ENCODE measurements at regions not wholly inside any gene's neighbourhood (a gene's known extent, or its start where the extent isn't known, plus 50 kb on each side); places are given as distances from the start of the nearest gene placed in this dataset.

- TF ChIP-seq POLR2AphosphoS5 (IDR thresholded peaks at IDR 0.05), result no peak
- TF ChIP-seq CTCF (IDR thresholded peaks at IDR 0.05), result no peak
- Histone ChIP-seq H3K27me3 (no peaks in the 10 kb centered on the region), H3K27ac (no peak overlapping the region), H3K4me3 (no peak overlapping the region), H3K36me3 (no peaks in the 10 kb centered on the region), H3K9me3 (no peaks in the 10 kb centered on the region), H3K4me1 (no peaks in the 10 kb centered on the region)
- intact Hi-C loops (cut with DNase I; ENCODE audit: low total_unique reads), result no loop called here
- no peak for DNase-seq (ENCODE audit: low spot score in 2 of 2)
Observed at GRCh38 chr21:15651172-15651571, 78.6 kb upstream of the USP25 start.

GRCh38 chr21:15653710-15654109 is 76.1 kb upstream of the USP25 start:
- no peak for DNase-seq (ENCODE audit: low spot score in 2 of 2)
- no peak overlapping the region for H3K27ac ChIP-seq
- no peaks in the 10 kb centered on the region for H3K27me3 ChIP-seq
- no peaks in the 10 kb centered on the region for H3K36me3 ChIP-seq
- intact Hi-C loops (cut with DNase I; ENCODE audit: low total_unique reads), result no loop called here
- TF ChIP-seq POLR2AphosphoS5 (IDR thresholded peaks at IDR 0.05) (no peak), POLR2A (IDR thresholded peaks at IDR 0.05) (no peak), CTCF (IDR thresholded peaks at IDR 0.05) (no peak)
- H3K9me3 ChIP-seq, result no peaks in the 10 kb centered on the region
- H3K4me1 ChIP-seq, result no peaks in the 10 kb centered on the region
- H3K4me3 ChIP-seq, result no peak overlapping the region

GRCh38 chr21:15654171-15654570 is 75.6 kb upstream of the USP25 start:
- TF ChIP-seq POLR2A (IDR thresholded peaks at IDR 0.05) (no peak), POLR2AphosphoS5 (IDR thresholded peaks at IDR 0.05) (no peak), CTCF (IDR thresholded peaks at IDR 0.05) (no peak)
- intact Hi-C loops (cut with DNase I; ENCODE audit: low total_unique reads), result no loop called here
- H3K4me1 ChIP-seq, result no peaks in the 10 kb centered on the region
- no peak overlapping the region for H3K27ac ChIP-seq
- H3K27me3 ChIP-seq, result no peaks in the 10 kb centered on the region
- H3K36me3 ChIP-seq, result no peaks in the 10 kb centered on the region
- H3K9me3 ChIP-seq, result no peaks in the 10 kb centered on the region
- DNase-seq (ENCODE audit: low spot score in 2 of 2), result no peak
- no peak overlapping the region for H3K4me3 ChIP-seq

GRCh38 chr21:15659753-15660422 is 69.9 kb upstream of the USP25 start:
- intact Hi-C loops (cut with DNase I; ENCODE audit: low total_unique reads), result no loop called here
- Histone ChIP-seq H3K27ac (no peak overlapping the region), H3K9me3 (no peaks in the 10 kb centered on the region), H3K4me3 (no peak overlapping the region), H3K27me3 (no peaks in the 10 kb centered on the region), H3K4me1 (no peaks in the 10 kb centered on the region), H3K36me3 (no peaks in the 10 kb centered on the region)
- no peak for DNase-seq (ENCODE audit: low spot score in 2 of 2)
- TF ChIP-seq POLR2A (IDR thresholded peaks at IDR 0.05), result no peak

- TF ChIP-seq POLR2A (IDR thresholded peaks at IDR 0.05) (no peak), POLR2AphosphoS5 (IDR thresholded peaks at IDR 0.05) (no peak), CTCF (IDR thresholded peaks at IDR 0.05) (no peak)
- H3K4me1 ChIP-seq, result no peaks in the 10 kb centered on the region
- no peak overlapping the region for H3K4me3 ChIP-seq
- no peaks in the 10 kb centered on the region for H3K27me3 ChIP-seq
- H3K27ac ChIP-seq, result no peak overlapping the region
- no peaks in the 10 kb centered on the region for H3K36me3 ChIP-seq
- intact Hi-C loops (cut with DNase I; ENCODE audit: low total_unique reads), result no loop called here
- no peaks in the 10 kb centered on the region for H3K9me3 ChIP-seq
- no peak for DNase-seq (ENCODE audit: low spot score in 2 of 2)
Observed at GRCh38 chr21:15660423-15660804, 69.4 kb upstream of the USP25 start.

GRCh38 chr21:15667010-15667409 is 62.8 kb upstream of the USP25 start:
- H3K36me3 ChIP-seq, result no peaks in the 10 kb centered on the region
- H3K4me1 ChIP-seq, result no peaks in the 10 kb centered on the region
- no peaks in the 10 kb centered on the region for H3K27me3 ChIP-seq
- intact Hi-C loops (cut with DNase I; ENCODE audit: low total_unique reads), result no loop called here
- H3K27ac ChIP-seq, result no peak overlapping the region
- H3K9me3 ChIP-seq, result no peaks in the 10 kb centered on the region
- DNase-seq (ENCODE audit: low spot score in 2 of 2), result no peak
- H3K4me3 ChIP-seq, result no peak overlapping the region
- TF ChIP-seq POLR2A (IDR thresholded peaks at IDR 0.05), result no peak
- no peak for TF ChIP-seq POLR2AphosphoS5 (IDR thresholded peaks at IDR 0.05)
- no peak for TF ChIP-seq CTCF (IDR thresholded peaks at IDR 0.05)

Measured in breast epithelium (tissue), 4 donors.